Nephron progenitor cell (in vitro differentiated cells): ENCODE measurements at regions not wholly inside any gene's neighbourhood (a gene's known extent, or its start where the extent isn't known, plus 50 kb on each side); places are given as distances from the start of the nearest gene placed in this dataset.

Experiments
- DNase-seq: peaks from one replicate; pipeline ENCODE4 v3.0.0; 2021
- H3K27ac Mint-ChIP-seq: 2 replicates; pipeline ENCODE4 v1.8.0; 2021; ENCODE audit warnings: mild to moderate bottlenecking, moderate library complexity, mixed read lengths
- H3K27me3 Mint-ChIP-seq: 2 replicates; pipeline ENCODE4 v1.8.0; 2021; ENCODE audit warnings: mild to moderate bottlenecking, low read depth, mixed read lengths; ENCODE audit not compliant: poor library complexity
- H3K36me3 Mint-ChIP-seq: 2 replicates; pipeline ENCODE4 v1.8.0; 2021; ENCODE audit warnings: low read depth, mixed read lengths
- H3K4me1 Mint-ChIP-seq: 2 replicates; pipeline ENCODE4 v1.8.0; 2021; ENCODE audit warnings: mixed read lengths
- H3K4me3 Mint-ChIP-seq: 2 replicates; pipeline ENCODE4 v1.8.0; 2021; ENCODE audit warnings: mild to moderate bottlenecking, moderate library complexity, mixed read lengths
- H3K9me3 Mint-ChIP-seq: 2 replicates; pipeline ENCODE4 v1.8.0; 2021; ENCODE audit warnings: mild to moderate bottlenecking, moderate library complexity, mixed read lengths
- TF ChIP-seq, protein P1 (sequence below): fragments of 200-600 bp; sonication (generic); IDR thresholded peaks from 2 replicates; pipeline ENCODE4 v1.5.0; 2021; ENCODE audit warnings: antibody characterized with exemption

DNA sequence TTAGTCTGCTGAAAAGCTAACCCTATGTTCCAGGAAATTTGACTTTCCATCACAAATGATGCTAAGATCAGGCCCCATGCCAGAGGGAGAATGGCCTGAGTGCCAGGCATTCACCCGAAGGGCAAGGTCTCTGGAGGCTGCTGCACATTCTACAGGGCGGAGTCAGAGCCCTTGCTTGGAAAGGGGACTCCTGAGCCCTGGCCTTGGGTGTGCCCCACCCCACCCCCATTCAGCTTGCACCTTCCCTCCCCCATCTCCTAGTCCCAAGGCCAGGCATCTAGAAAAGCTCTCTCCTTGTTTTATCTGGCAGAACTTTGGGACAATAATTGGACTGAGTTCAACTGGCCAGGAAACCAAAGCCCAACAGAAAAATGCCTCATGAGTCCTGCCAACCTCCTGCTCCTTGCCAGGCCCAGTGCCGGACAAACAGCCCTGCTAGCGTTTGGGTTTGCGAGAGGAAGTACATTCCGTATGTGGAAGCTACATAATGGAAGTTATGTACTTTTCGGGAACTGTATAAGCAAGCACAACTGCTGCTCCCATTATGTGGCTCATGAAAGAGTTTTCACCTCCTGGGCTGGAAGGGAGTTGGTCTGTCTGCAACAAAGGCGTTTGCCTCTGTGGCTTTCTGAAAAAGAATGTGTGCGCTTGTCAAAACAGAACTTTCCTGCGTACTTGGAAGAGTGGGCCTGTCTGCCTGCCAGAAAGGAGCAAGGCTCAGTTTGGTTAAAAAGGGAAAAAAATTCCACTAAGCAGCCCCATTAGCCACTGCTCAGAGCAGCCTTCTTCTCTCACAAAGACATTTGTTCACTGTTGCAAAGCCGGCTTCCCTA, 321.5 kb upstream of the CTNNB1 start:
- TF ChIP-seq, protein P1, sequence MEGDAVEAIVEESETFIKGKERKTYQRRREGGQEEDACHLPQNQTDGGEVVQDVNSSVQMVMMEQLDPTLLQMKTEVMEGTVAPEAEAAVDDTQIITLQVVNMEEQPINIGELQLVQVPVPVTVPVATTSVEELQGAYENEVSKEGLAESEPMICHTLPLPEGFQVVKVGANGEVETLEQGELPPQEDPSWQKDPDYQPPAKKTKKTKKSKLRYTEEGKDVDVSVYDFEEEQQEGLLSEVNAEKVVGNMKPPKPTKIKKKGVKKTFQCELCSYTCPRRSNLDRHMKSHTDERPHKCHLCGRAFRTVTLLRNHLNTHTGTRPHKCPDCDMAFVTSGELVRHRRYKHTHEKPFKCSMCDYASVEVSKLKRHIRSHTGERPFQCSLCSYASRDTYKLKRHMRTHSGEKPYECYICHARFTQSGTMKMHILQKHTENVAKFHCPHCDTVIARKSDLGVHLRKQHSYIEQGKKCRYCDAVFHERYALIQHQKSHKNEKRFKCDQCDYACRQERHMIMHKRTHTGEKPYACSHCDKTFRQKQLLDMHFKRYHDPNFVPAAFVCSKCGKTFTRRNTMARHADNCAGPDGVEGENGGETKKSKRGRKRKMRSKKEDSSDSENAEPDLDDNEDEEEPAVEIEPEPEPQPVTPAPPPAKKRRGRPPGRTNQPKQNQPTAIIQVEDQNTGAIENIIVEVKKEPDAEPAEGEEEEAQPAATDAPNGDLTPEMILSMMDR, result no peak
- Mint-ChIP-seq H3K27ac (no peak overlapping the region), H3K9me3 (peaks cover 4% of the 10 kb centered on the region), H3K36me3 (no peaks in the 10 kb centered on the region), H3K4me1 (peaks cover 20% of the 10 kb centered on the region), H3K4me3 (no peak overlapping the region), H3K27me3 (peaks cover 5% of the 10 kb centered on the region)
- DNase-seq, result no peak

DNA sequence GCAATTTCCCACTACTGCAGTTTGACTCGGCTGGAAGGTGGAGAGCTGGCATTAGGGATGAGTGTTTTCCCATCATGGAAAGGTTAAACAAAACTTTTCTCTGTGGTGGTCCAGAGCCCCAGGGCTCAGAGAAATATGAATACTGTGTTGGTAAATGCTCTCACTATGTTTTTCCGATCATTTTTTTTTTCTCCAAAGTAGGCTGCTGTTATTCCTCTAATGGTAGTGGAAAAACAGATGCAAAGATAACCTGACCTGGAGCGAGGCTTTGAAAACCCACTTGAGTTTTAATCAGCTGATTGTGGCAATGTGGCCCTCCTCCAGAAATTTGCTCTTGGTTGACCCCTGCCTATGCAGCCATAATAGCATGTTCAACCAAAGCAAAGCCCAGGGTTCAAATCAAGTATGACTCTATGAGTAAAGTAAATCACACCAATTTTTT, 320.8 kb upstream of the CTNNB1 start:
- DNase-seq, result no peak
- H3K4me3 Mint-ChIP-seq, result no peak overlapping the region
- H3K9me3 Mint-ChIP-seq, result peaks cover 4% of the 10 kb centered on the region
- no peak overlapping the region for H3K27ac Mint-ChIP-seq
- peaks cover 5% of the 10 kb centered on the region for H3K27me3 Mint-ChIP-seq
- no peaks in the 10 kb centered on the region for H3K36me3 Mint-ChIP-seq
- TF ChIP-seq, protein P1, result no peak
- peaks cover 14% of the 10 kb centered on the region for H3K4me1 Mint-ChIP-seq

DNA sequence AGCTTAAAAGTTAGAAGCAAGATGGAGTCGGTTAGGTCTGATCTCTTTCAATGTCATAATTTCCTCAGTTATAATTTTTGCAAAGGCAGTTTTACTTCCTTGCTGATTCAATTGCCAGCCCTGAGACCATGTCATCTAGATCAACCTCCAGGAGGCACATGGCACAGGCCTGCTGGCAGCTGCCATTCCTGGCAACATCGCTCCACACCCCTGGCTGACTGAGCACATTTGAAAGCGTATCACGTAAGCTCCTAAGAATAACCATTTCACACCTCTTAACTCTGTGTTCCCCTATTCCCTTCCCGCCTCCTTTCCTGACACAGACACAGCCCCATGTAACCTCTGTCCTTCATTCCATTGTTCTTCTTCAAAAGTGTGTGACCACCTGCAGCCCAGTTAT, 313.9 kb upstream of the CTNNB1 start:
- Mint-ChIP-seq H3K36me3 (no peaks in the 10 kb centered on the region), H3K9me3 (peaks cover 4% of the 10 kb centered on the region), H3K4me3 (no peak overlapping the region), H3K27me3 (no peaks in the 10 kb centered on the region), H3K27ac (no peak overlapping the region), H3K4me1 (peaks cover 14% of the 10 kb centered on the region)
- TF ChIP-seq, protein P1, result no peak
- no peak for DNase-seq

DNA sequence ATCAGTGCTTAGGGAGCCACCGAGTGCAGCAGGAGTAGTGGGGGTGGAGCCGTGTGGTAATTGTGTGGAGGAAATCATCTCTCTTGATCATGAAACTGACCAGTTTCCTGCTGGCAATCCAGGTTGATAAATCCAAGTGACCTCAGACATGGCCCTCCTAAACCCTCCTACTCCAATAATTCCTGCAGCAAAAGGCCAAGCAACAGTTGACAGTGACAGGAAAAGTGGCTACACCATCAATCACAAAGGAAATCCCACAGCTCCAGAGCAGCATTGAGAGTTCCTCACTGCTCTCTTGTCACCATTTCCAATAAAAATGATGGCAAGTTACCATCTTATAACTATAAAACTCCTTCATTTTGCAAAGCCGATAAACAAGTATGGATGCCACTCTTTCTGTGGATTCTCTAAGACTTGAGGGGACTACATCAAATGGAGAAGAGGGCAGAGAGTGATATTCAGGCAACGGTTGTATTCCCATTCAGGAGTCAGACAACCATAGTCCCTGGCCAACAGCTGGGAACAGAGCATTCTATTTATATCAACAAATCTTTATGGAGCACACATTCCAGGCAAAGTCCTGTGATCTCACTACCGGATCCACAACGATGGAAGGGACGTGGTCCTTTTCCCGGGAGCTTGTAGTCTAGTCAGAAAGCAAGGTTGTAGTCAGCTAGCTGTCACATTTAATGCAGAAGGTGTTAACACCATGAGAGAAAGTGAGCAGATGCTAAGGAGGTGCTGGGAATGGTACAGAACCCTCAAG, 312.5 kb upstream of the CTNNB1 start:
- DNase-seq, result no peak
- TF ChIP-seq, protein P1, result no peak
- Mint-ChIP-seq H3K4me3 (no peak overlapping the region), H3K9me3 (peaks cover under 1% of the 10 kb centered on the region), H3K4me1 (peaks cover 14% of the 10 kb centered on the region), H3K36me3 (no peaks in the 10 kb centered on the region), H3K27me3 (no peaks in the 10 kb centered on the region), H3K27ac (no peak overlapping the region)

DNA sequence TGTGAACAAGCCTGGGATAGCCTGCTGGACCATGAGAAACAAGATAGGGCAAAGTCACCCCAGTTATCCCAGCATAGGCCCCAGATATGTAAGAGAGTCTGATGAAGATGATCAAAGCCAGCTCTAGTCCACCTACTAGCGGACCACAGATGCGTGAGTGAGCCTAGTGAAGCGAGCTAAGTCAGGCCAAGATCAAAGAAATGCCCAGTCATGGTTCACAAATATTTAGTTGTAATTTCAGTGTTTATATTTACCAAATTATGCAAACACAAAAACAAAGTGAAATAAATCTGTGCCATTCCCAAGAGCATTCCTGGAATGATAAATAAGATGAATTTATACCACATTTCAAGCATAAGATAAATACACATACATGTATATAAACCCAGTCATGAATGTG, 308.1 kb upstream of the CTNNB1 start:
- Mint-ChIP-seq H3K9me3 (no peaks in the 10 kb centered on the region), H3K4me3 (no peak overlapping the region), H3K36me3 (no peaks in the 10 kb centered on the region), H3K27ac (no peak overlapping the region), H3K27me3 (peaks cover 5% of the 10 kb centered on the region), H3K4me1 (peaks cover 27% of the 10 kb centered on the region)
- TF ChIP-seq, protein P1, result no peak
- no peak for DNase-seq
